SK-N-SH treated with all-trans-retinoic acid at 6 μM for 48 hours (cell line): ENCODE measurements at regions not wholly inside any gene's neighbourhood (a gene's known extent, or its start where the extent isn't known, plus 50 kb on each side); places are given as distances from the start of the nearest gene placed in this dataset.
A peak's percentile ranks its signal among the peaks of the same experiment; 100 is the strongest.

ENCODE experiments used
- ATAC-seq: fragments of 200-7000 bp; cut with Tn5 transposase; 3 replicates; pipeline ENCODE4 v1.9.1; 2020; ENCODE audit warnings: mild to moderate bottlenecking, moderate library complexity
- ARNTL ChIP-seq: fragments of 450-650 bp; formaldehyde crosslinking; IDR thresholded peaks from 2 replicates; pipeline ENCODE4 v1.5.0; 2020; ENCODE audit warnings: low read depth, mild to moderate bottlenecking, moderate library complexity, borderline replicate concordance
- BACH2 ChIP-seq: fragments of 250-450 bp; sonication (Bioruptor Pico); IDR thresholded peaks from 2 replicates; pipeline ENCODE4 v1.9.0; 2021; ENCODE audit warnings: mild to moderate bottlenecking, borderline replicate concordance
- CREB5 ChIP-seq: fragments of 250-450 bp; sonication (Bioruptor Pico); IDR thresholded peaks from 2 replicates; pipeline ENCODE4 v1.5.1; 2020; ENCODE audit warnings: low read depth, mild to moderate bottlenecking, moderate library complexity
- CSDC2 ChIP-seq: fragments of 250-450 bp; sonication (Bioruptor Pico); IDR thresholded peaks from 2 replicates; pipeline ENCODE4 v1.5.0; 2020; ENCODE audit warnings: mild to moderate bottlenecking, moderate library complexity
- CSRNP3 ChIP-seq: fragments of 250-450 bp; sonication (Bioruptor Pico); IDR thresholded peaks from 2 replicates; pipeline ENCODE4 v1.5.1; 2021; ENCODE audit warnings: mild to moderate bottlenecking, moderate library complexity
- ESRRG ChIP-seq: fragments of 250-450 bp; sonication (Bioruptor Pico); IDR thresholded peaks from 2 replicates; pipeline ENCODE4 v1.6.1; 2021; ENCODE audit warnings: mild to moderate bottlenecking
- GLIS3 ChIP-seq: fragments of 250-450 bp; sonication (Bioruptor Pico); IDR thresholded peaks from 2 replicates; pipeline ENCODE4 v1.5.0; 2020; ENCODE audit warnings: mild to moderate bottlenecking, moderate library complexity
- ISL1 ChIP-seq: fragments of 250-450 bp; sonication (Bioruptor Pico); IDR thresholded peaks from 2 replicates; pipeline ENCODE4 v2.1.2; 2022; ENCODE audit warnings: mild to moderate bottlenecking, moderate library complexity
- OSR1 ChIP-seq: fragments of 250-450 bp; sonication (Bioruptor Pico); IDR thresholded peaks from 2 replicates; pipeline ENCODE4 v1.8.0; 2022; ENCODE audit warnings: moderate library complexity, mild to moderate bottlenecking, inconsistent platforms
- PATZ1 ChIP-seq: fragments of 250-450 bp; sonication (Bioruptor Pico); IDR thresholded peaks from 2 replicates; pipeline ENCODE4 v1.8.0; 2020; ENCODE audit warnings: mild to moderate bottlenecking, moderate library complexity, borderline replicate concordance
- POU6F1 ChIP-seq: fragments of 250-450 bp; sonication (Bioruptor Pico); IDR thresholded peaks from 2 replicates; pipeline ENCODE4 v1.8.0; 2021; ENCODE audit warnings: low read depth, mild to moderate bottlenecking, moderate library complexity, borderline replicate concordance
- PPARA ChIP-seq: fragments of 250-450 bp; sonication (Bioruptor Pico); IDR thresholded peaks from 2 replicates; pipeline ENCODE4 v1.5.0; 2020; ENCODE audit warnings: mild to moderate bottlenecking, borderline replicate concordance
- RARB ChIP-seq: fragments of 250-450 bp; sonication (Bioruptor Pico); IDR thresholded peaks from 2 replicates; pipeline ENCODE4 v1.8.0; 2021; ENCODE audit warnings: mild to moderate bottlenecking, moderate library complexity
- SNAI2 ChIP-seq: fragments of 250-450 bp; sonication (Bioruptor Pico); IDR thresholded peaks from 2 replicates; pipeline ENCODE4 v1.5.0; 2020; ENCODE audit warnings: mild to moderate bottlenecking, moderate library complexity
- TCF4 ChIP-seq: fragments of 250-450 bp; sonication (Bioruptor Pico); IDR thresholded peaks from 2 replicates; pipeline ENCODE4 v1.8.0; 2021; ENCODE audit warnings: mild to moderate bottlenecking, moderate library complexity, borderline replicate concordance
- TOX ChIP-seq: fragments of 250-450 bp; sonication (Bioruptor Pico); IDR thresholded peaks from 2 replicates; pipeline ENCODE4 v1.8.0; 2021; ENCODE audit warnings: mild to moderate bottlenecking, moderate library complexity, borderline replicate concordance
- TSHZ2 ChIP-seq: fragments of 250-450 bp; sonication (Bioruptor Pico); IDR thresholded peaks from 2 replicates; pipeline ENCODE4 v1.5.0; 2020; ENCODE audit warnings: mild to moderate bottlenecking, moderate library complexity
- ZC3H10 ChIP-seq: fragments of 250-450 bp; sonication (Bioruptor Pico); IDR thresholded peaks from 2 replicates; pipeline ENCODE4 v1.5.1; 2021; ENCODE audit warnings: mild to moderate bottlenecking, moderate library complexity
- ZFP3 ChIP-seq: fragments of 250-450 bp; sonication (Bioruptor Pico); IDR thresholded peaks from 2 replicates; pipeline ENCODE4 v1.5.0; 2020; ENCODE audit warnings: mild to moderate bottlenecking, moderate library complexity
- ZFP30 ChIP-seq: fragments of 450-650 bp; formaldehyde crosslinking; IDR thresholded peaks from 2 replicates; pipeline ENCODE4 v1.5.0; 2022; ENCODE audit warnings: mild to moderate bottlenecking, moderate library complexity
- ZNF565 ChIP-seq: fragments of 450-650 bp; formaldehyde crosslinking; conservative IDR thresholded peaks from 2 replicates; pipeline ENCODE4 v1.5.0; 2020; ENCODE audit warnings: low read depth, mild to moderate bottlenecking, moderate library complexity
- ZNF70 ChIP-seq: fragments of 450-650 bp; formaldehyde crosslinking; IDR thresholded peaks from 2 replicates; pipeline ENCODE4 v1.5.0; 2020; ENCODE audit warnings: mild to moderate bottlenecking, moderate library complexity
- ZNF8 ChIP-seq: fragments of 450-650 bp; formaldehyde crosslinking; IDR thresholded peaks from 2 replicates; pipeline ENCODE4 v1.5.0; 2020; ENCODE audit warnings: mild to moderate bottlenecking, moderate library complexity

- no peak; the same call in 1 of the 2 replicates for TF ChIP-seq PATZ1 (CRISPR knock-in tag)
- no peak for TF ChIP-seq SNAI2 (CRISPR knock-in tag)
These were observed 55.7 kb upstream of the TMEM229A start (continued) for GRCh38 chr7:124088590-124088989.

GRCh38 chr7:124086843-124087242 is 54.0 kb upstream of the TMEM229A start:
- TF ChIP-seq PPARA (CRISPR knock-in tag) = no peak
- TF ChIP-seq BACH2 (CRISPR knock-in tag) = no peak
- peak; percentile 73 for TF ChIP-seq CREB5 (CRISPR knock-in tag)
- no peak for TF ChIP-seq ZNF70 (CRISPR knock-in tag)
- peak; percentile 97 for TF ChIP-seq TCF4 (CRISPR knock-in tag)
- no peak for TF ChIP-seq TOX (CRISPR knock-in tag)
- TF ChIP-seq ZNF8 (CRISPR knock-in tag) = peak; percentile 73
- peak; percentile 96 for TF ChIP-seq ISL1 (CRISPR knock-in tag)
- peak; percentile 96 for TF ChIP-seq TSHZ2 (CRISPR knock-in tag)
- peak; percentile 82 for TF ChIP-seq ZFP3 (CRISPR knock-in tag)
- no peak for TF ChIP-seq ZFP30 (CRISPR knock-in tag)
- TF ChIP-seq SNAI2 (CRISPR knock-in tag) = peak; percentile 54; the same call in 1 of the 2 replicates
- TF ChIP-seq ZNF565 (CRISPR knock-in tag) = no peak; the same call in 1 of the 2 replicates
- TF ChIP-seq PATZ1 (CRISPR knock-in tag) = peak; percentile 52; the same call in 1 of the 2 replicates
- TF ChIP-seq CSRNP3 = peak; percentile 80
- no peak for TF ChIP-seq RARB (CRISPR knock-in tag)
- peak; percentile 71; the same call in 1 of the 2 replicates for TF ChIP-seq ESRRG (CRISPR knock-in tag)
- TF ChIP-seq ARNTL (CRISPR knock-in tag) = 0 out of 2 replicates have a peak, but pooled peaks have one; percentile 11
- TF ChIP-seq OSR1 (CRISPR knock-in tag) = no peak
- TF ChIP-seq POU6F1 (CRISPR knock-in tag) = no peak
- peak; percentile 96 for TF ChIP-seq GLIS3 (CRISPR knock-in tag)
- no peak for TF ChIP-seq ZC3H10 (CRISPR knock-in tag)
- 0 out of 2 replicates have a peak, but pooled peaks have one; percentile 57 for TF ChIP-seq CSDC2
- TF ChIP-seq, all 23 proteins: peak for 13
- no peak; the same call in 2 of the 3 replicates for ATAC-seq
